NB4 (cell line): ENCODE measurements at regions not wholly inside any gene's neighbourhood (a gene's known extent, or its start where the extent isn't known, plus 50 kb on each side); places are given as distances from the start of the nearest gene placed in this dataset.

Experiments used
- CTCF ChIP-seq: IDR thresholded peaks from one replicate; pipeline ENCODE4 v1.5.1; 2012; ENCODE audit warnings: low read depth, low read length
- MYC ChIP-seq: IDR thresholded peaks from 2 replicates; pipeline ENCODE4 v1.6.1; 2011; ENCODE audit warnings: low read depth, low read length
- POLR2A ChIP-seq: IDR thresholded peaks from 2 replicates; pipeline ENCODE4 v1.6.1; 2011; ENCODE audit warnings: mild to moderate bottlenecking; ENCODE audit not compliant: insufficient read length; ENCODE audit errors: extremely low read depth
- TF ChIP-seq, protein P1 (sequence below): IDR thresholded peaks from 2 replicates; pipeline ENCODE4 v1.6.1; 2011; ENCODE audit warnings: low read depth, low read length

GRCh38 chr17:34825102-34825501 lies 136.2 kb downstream of the CCT6B start:
- no peak for TF ChIP-seq CTCF
- TF ChIP-seq POLR2A: no peak
- TF ChIP-seq, protein P1, sequence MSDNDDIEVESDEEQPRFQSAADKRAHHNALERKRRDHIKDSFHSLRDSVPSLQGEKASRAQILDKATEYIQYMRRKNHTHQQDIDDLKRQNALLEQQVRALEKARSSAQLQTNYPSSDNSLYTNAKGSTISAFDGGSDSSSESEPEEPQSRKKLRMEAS: no peak
- no peak for TF ChIP-seq MYC
